DMS79 (cell line): ENCODE measurements at regions not wholly inside any gene's neighbourhood (a gene's known extent, or its start where the extent isn't known, plus 50 kb on each side); places are given as distances from the start of the nearest gene placed in this dataset.

Experiments used
- DNase-seq: peaks from one replicate; lab custom pipeline; 2025; lab: John Stamatoyannopoulos, UW

GRCh38 chr16:54412777-54413455, 126.3 kb upstream of the IRX3 start:
- no peak for DNase-seq

- no peak for DNase-seq
Measured at GRCh38 chr16:54412037-54412436, 125.5 kb upstream of the IRX3 start.

- no peak for DNase-seq
Measured at GRCh38 chr16:54411544-54411943, 125.0 kb upstream of the IRX3 start.

GRCh38 chr16:54409982-54410381, 123.4 kb upstream of the IRX3 start:
- DNase-seq = no peak

- DNase-seq = no peak
Measured at GRCh38 chr16:54407596-54407995, 121.0 kb upstream of the IRX3 start.

GRCh38 chr16:54405478-54405877, 118.9 kb upstream of the IRX3 start:
- no peak for DNase-seq

GRCh38 chr16:54403580-54403979, 117.0 kb upstream of the IRX3 start:
- no peak for DNase-seq

- DNase-seq = no peak
Measured at GRCh38 chr16:54402873-54403272, 116.3 kb upstream of the IRX3 start.

- DNase-seq = no peak
Measured at GRCh38 chr16:54402270-54402669, 115.7 kb upstream of the IRX3 start.

- DNase-seq = no peak
Measured at GRCh38 chr16:54400261-54400660, 113.7 kb upstream of the IRX3 start.

- no peak for DNase-seq
Measured at GRCh38 chr16:54398986-54399385, 112.4 kb upstream of the IRX3 start.

GRCh38 chr16:54397838-54398237, 111.3 kb upstream of the IRX3 start:
- DNase-seq = no peak

GRCh38 chr16:54397190-54397835, 110.7 kb upstream of the IRX3 start:
- DNase-seq = no peak

- DNase-seq = no peak
Measured at GRCh38 chr16:54389836-54390494, 103.4 kb upstream of the IRX3 start.

GRCh38 chr16:54385141-54385540, 98.6 kb upstream of the IRX3 start:
- no peak for DNase-seq

GRCh38 chr16:54381601-54382313, 95.2 kb upstream of the IRX3 start:
- DNase-seq = no peak

- no peak for DNase-seq
Measured at GRCh38 chr16:54375071-54375470, 88.5 kb upstream of the IRX3 start.

- no peak for DNase-seq
Measured at GRCh38 chr16:54373534-54374520, 87.2 kb upstream of the IRX3 start.

GRCh38 chr16:54370278-54371040, 83.9 kb upstream of the IRX3 start:
- DNase-seq = no peak

- no peak for DNase-seq
Measured at GRCh38 chr16:54369861-54370260, 83.3 kb upstream of the IRX3 start.

- DNase-seq = no peak
Measured at GRCh38 chr16:54366943-54367342, 80.4 kb upstream of the IRX3 start.
